Bronchial epithelial cell (primary cell): ENCODE measurements at regions not wholly inside any gene's neighbourhood (a gene's known extent, or its start where the extent isn't known, plus 50 kb on each side); places are given as distances from the start of the nearest gene placed in this dataset.

ENCODE experiments used
- DNase-seq: peaks from one replicate; pipeline ENCODE4 v3.0.0-alpha.2; 2010; ENCODE audit warnings: low read depth
- FAIRE-seq: peaks from 2 replicates; lab custom pipeline; 2011; peaks lifted over from hg19 to GRCh38; lab: Jason Lieb, UNC
- H3K27me3 ChIP-seq: 2 replicates; pipeline ENCODE4 v1.5.1; 2011; ENCODE audit warnings: low read length; ENCODE audit not compliant: control insufficient read depth, insufficient read depth
- H3K36me3 ChIP-seq: 2 replicates; pipeline ENCODE4 v1.5.1; 2011; ENCODE audit warnings: low read length; ENCODE audit not compliant: control insufficient read depth, insufficient read depth
- H3K4me3 ChIP-seq: 2 replicates; pipeline ENCODE4 v1.5.1; 2011; ENCODE audit warnings: mild to moderate bottlenecking, low read depth, low read length, control low read depth
- CTCF ChIP-seq: IDR thresholded peaks from 2 replicates; pipeline ENCODE4 v1.5.1; 2011; ENCODE audit warnings: mild to moderate bottlenecking, moderate library complexity, low read length, control low read depth, inconsistent platforms; ENCODE audit not compliant: insufficient read depth, severe bottlenecking

GRCh38 chr21:38569733-38570132 lies 71.5 kb upstream of the ERG start:
- FAIRE-seq, result peak; percentile 13
- no peak for DNase-seq
- TF ChIP-seq CTCF, result no peak
- Histone ChIP-seq H3K36me3 (no peaks in the 10 kb centered on the region), H3K27me3 (no peaks in the 10 kb centered on the region), H3K4me3 (no peak overlapping the region)

GRCh38 chr21:38570596-38570995 lies 72.3 kb upstream of the ERG start:
- no peak for TF ChIP-seq CTCF
- no peak for FAIRE-seq

DNA sequence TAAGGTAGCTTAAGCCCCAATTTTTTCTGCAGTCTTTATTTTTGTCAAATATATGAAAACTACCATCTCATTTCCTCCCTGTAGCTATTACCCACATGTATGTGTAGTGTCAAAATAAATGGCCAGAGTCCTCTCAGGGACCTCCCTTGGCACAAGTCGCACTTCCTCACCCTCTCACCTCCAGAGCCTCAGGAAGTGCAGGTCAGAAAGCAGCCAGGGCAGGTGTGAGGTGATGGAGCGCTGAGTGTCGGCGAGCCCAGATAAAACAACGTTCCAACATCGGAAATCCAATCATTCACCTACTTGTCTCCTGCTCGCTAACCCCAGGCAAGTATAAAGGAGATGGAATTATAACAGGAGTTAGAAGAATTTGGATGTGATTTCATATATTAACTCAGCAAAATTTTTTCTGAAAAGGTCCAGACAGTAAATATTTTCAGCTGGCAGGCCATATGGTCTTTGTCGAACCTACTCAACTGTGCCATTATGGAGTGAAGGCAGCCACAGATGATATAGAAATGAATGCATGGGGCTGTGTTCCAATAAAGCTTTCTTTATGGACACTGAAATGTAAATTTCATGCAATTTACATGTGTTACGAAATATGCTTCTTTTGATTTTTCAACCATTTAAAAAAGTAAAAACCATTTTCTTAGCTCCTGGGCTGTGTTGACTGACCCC lies 76.8 kb upstream of the ERG start:
- no peak overlapping the region for H3K4me3 ChIP-seq
- FAIRE-seq, result no peak
- H3K27me3 ChIP-seq, result no peaks in the 10 kb centered on the region
- TF ChIP-seq CTCF, result no peak
- no peak for DNase-seq
- no peaks in the 10 kb centered on the region for H3K36me3 ChIP-seq

More at GRCh38 chr21:38570596-38570995, 72.3 kb upstream of the ERG start:
- H3K4me3 ChIP-seq, result no peak overlapping the region
- DNase-seq, result no peak
- no peaks in the 10 kb centered on the region for H3K36me3 ChIP-seq
- H3K27me3 ChIP-seq, result no peaks in the 10 kb centered on the region

DNA sequence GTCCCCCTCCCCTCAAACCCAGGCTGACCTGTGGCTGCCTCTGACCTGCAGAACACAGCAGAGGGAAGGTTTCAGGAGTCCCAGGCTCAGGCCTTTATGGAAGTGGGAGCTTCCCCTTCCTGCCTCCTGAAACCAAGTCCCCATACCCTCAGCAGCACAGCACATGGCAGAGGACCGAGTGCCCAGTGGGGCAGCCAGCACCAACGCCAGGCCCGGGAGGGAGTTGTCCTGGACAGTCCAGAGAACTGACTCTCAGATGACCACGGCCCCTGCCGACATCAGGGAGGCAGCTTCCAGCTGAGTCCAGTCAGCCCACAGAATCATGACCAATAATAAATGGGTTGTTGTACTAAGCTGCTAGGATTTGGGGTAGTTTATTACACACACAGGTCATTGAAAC lies 79.6 kb upstream of the ERG start:
- FAIRE-seq (no peak), DNase-seq (no peak)
- Histone ChIP-seq H3K27me3 (no peaks in the 10 kb centered on the region), H3K36me3 (no peaks in the 10 kb centered on the region), H3K4me3 (no peak overlapping the region)
- no peak for TF ChIP-seq CTCF

- no peak for DNase-seq
- TF ChIP-seq CTCF, result no peak
- H3K4me3 ChIP-seq, result no peak overlapping the region
- H3K27me3 ChIP-seq, result peaks cover 8% of the 10 kb centered on the region
- peak; percentile 52 for FAIRE-seq
- H3K36me3 ChIP-seq, result no peaks in the 10 kb centered on the region
Measured at GRCh38 chr21:38590449-38591217, 92.4 kb upstream of the ERG start.
